GM19240 (cell line): ENCODE measurements at regions not wholly inside any gene's neighbourhood (a gene's known extent, or its start where the extent isn't known, plus 50 kb on each side); places are given as distances from the start of the nearest gene placed in this dataset.
A peak's percentile ranks its signal among the peaks of the same experiment; 100 is the strongest.

Experiments used
- DNase-seq: peaks from one replicate; pipeline ENCODE4 v3.0.0; 2011; ENCODE audit warnings: low spot score; ENCODE audit not compliant: insufficient read length

- DNase-seq, result no peak
Observed at GRCh38 chr4:170325599-170325998, 235.8 kb upstream of the AADAT start.

DNA sequence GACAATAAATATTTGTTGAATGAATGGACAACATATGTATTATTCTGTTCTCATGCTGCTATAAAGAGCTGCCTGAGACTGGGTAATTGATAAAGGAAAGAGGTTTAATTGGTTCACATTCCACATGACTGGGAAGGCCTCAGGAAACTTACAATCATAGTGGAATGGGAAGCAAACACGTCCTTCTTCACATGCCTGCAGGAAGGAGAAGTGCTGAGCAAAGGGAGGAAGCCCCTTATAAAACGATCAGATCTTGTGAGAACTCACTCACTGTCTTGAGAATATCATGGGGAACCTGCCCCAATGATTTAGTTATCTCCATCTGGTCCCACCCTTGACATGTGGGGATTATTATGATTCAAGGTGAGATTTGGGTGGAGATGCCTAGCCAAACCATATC, 233.9 kb upstream of the AADAT start:
- no peak for DNase-seq

- DNase-seq, result no peak
Observed at GRCh38 chr4:170307182-170307581, 217.4 kb upstream of the AADAT start.

DNA sequence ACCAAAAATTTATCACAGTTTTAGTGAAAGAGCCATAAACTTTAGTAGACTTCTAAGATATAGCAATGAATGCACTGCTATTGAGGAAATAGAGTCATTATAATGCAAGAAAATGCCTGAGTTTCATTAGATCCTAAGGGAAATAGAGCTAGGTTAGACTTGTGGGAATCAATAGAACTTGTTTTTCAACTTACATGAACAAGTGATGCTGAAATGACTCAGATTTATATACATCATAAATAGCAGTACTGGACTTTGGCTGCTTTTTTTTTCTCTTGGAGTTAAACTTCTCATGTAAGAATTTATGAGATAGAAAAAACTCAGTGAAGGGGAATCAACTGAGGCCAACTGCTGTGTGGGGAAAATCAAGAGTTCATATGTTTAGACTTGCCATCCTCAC, 216.5 kb upstream of the AADAT start:
- DNase-seq, result no peak

- no peak for DNase-seq
Observed at GRCh38 chr4:170305627-170306026, 215.9 kb upstream of the AADAT start.

DNA sequence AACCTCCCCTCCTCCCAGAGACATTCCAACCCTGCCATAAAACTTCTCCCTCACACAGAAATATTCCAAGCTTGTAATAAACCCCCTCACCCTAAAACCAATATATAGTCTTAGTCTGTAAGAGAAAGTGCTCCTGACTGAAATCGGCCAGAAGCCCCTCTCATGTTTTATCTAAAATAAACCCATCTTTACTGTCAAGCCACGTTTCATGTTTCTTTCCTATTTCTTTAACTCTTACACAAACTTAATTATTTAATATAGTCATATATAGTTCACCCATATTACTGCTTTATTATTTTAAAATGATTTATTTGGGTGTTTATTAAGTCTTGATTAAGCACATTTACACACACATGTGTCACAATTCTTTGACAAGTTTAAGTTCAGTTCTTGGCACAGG, 191.3 kb upstream of the AADAT start:
- DNase-seq, result no peak

DNA sequence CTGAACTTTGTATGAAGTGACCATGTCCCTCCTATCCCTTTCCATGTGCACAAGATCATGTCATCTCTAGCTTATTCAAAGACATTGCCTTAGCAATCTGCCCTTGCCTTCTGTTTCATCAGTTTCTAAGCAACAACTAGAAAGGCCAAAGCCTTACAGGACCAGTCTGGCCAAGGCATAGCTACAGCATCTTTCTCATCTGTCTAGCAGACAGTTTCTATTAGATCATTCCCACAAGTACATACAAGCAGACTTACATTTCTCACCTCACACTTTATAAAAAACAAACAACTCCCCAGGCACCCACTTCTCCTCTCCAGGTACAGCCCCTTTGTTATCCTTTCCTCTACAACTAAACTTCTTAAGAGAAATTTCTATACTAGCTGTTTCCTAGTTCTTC, 188.7 kb upstream of the AADAT start:
- no peak for DNase-seq

DNA sequence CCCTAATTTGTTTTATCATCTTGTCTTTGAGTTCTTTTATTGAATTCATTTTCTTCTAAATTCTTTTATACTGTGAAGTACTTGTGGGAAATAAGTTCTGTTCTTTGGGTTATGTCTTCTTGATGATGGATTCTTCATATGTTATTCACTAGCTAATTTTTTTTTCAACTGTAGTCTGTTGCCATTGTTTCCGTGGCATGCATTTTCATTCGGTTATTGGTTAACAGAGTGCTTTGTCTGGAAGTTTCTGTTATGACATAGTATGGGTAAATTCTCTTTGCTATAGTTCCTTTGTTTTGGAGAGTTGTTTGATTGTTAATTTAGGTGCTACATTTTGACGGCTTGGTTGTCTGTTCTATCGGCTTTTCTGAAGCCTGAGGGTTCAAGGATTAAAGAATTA, 184.9 kb upstream of the AADAT start:
- no peak for DNase-seq

- DNase-seq, result no peak
Observed at GRCh38 chr4:170272959-170273358, 183.2 kb upstream of the AADAT start.

GRCh38 chr4:170271723-170272122, 182.0 kb upstream of the AADAT start:
- DNase-seq, result no peak

- DNase-seq, result no peak
Observed at GRCh38 chr4:170270628-170271027, 180.9 kb upstream of the AADAT start.

DNA sequence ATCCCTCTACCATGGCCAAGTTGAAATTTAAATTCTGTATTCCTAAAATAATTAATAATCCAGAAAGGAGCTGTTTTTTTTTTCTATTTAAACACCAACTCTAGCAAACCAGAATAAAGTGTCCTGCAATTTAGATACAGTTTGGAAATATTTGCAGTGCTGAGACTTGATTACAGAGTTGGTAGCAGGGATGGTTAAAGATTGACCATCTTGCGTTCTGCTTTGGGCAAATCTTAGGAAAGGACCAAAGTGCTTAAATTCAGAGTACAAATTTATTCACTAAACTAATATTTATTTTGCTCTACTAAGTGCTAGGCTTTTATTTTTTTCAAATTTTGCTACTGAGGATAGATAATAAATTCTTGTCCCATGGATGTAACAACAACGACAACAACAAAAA, 180.2 kb upstream of the AADAT start:
- no peak for DNase-seq

DNA sequence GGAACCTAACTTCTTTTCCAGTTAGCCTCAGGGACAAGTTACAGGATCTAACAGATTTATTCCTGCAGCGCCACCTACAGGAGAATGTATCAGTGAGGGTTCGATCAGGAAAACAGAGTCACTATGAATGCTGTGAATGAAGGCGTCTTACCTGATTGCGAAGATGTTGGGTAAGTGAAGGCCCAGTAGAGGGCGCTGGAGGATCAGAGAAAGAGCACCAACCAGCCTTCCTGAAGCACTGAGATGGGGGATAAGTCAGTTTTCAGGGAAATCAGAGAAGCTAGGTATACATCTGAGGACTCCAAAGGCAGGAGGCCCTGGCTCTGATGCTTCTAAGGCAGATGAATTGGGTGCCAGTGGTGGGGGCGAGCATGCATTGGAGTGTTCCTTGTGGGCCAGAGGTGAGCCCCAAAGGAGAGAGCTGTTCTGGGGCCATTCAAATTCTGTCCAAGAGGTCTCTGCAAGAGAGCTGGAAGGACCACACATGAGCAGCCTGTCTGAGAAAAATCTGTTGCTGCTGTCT, 169.9 kb upstream of the AADAT start:
- DNase-seq, result peak; percentile 22

DNA sequence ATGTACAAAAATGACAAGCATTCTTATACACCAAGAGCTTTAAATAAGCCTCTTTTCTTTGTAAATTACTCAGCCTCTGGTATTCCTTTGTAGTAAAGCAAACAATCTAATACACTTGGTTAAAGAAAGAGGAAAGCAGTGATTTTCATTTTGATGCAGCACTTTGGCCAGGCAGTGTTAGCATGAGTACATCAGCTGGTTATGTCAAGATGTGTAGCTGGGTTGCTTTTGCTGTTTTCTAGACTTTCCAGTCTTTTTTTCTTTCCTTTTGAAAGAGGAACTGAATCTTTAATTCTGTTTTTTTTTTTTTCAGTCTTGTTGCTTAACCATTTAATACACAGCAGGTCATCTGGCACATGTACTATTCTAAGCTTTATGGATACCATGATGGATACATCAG, 167.1 kb upstream of the AADAT start:
- no peak for DNase-seq

DNA sequence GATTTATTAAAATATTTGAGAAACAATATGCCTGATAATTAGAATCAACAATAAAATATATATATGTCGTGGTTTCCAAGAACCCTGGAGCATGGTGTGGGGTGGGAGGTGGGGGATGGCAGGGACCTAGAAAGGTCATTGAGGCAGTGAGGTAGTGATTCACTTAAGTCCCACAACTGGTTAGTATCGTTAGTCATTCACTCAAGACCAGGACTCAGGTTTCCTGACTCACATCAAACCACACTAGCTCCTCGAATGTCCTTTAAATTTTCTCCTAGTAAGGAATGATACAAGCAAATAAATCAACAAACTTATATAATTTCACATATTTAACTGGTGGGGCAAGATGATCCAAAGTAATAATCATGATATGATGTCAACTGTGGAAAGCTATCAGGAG, 158.8 kb upstream of the AADAT start:
- no peak for DNase-seq

GRCh38 chr4:170248029-170248428, 158.3 kb upstream of the AADAT start:
- no peak for DNase-seq

- DNase-seq, result no peak
Observed at GRCh38 chr4:170247596-170247995, 157.8 kb upstream of the AADAT start.

- no peak for DNase-seq
Observed at GRCh38 chr4:170243662-170244288, 154.0 kb upstream of the AADAT start.

DNA sequence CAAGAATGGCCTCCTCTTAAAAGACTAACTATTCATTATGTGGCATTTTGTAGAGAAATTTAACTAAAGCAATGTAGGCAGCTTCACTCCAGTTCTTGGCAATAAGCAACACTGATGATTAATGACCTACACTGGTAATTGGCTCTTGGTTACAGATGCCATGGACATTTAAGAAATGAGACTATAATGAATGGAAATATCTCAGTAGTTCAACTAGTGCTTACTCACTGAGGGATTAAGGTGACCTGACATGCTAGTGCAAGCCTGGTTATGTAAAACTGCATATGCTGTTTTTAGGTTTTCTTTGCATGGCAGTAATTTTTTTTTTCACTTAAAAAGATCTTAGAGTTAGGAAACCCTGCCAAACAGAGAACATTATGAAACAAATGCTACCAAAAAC, 152.7 kb upstream of the AADAT start:
- no peak for DNase-seq

DNA sequence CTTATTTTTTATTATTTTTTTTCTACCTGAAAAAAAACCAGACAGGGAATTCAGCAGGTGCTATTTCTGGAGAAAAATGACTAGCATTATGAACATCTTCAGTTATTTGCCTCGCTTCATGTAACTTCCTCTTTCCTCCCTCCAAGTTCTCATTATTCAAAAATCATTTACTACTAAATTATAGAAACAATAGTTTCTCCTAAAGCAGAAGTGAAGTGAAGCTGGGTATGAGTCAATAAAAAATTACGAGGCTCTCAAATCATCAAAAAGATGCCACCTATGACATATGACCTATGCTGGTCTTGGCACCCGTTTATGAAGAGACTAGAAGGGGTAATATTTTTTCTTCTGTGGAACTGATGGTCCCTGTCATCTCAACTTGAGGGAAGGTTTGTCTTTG, 145.0 kb upstream of the AADAT start:
- DNase-seq, result no peak

- DNase-seq, result no peak
Observed at GRCh38 chr4:170231377-170231776, 141.6 kb upstream of the AADAT start.

- no peak for DNase-seq
Observed at GRCh38 chr4:170230242-170230641, 140.5 kb upstream of the AADAT start.

DNA sequence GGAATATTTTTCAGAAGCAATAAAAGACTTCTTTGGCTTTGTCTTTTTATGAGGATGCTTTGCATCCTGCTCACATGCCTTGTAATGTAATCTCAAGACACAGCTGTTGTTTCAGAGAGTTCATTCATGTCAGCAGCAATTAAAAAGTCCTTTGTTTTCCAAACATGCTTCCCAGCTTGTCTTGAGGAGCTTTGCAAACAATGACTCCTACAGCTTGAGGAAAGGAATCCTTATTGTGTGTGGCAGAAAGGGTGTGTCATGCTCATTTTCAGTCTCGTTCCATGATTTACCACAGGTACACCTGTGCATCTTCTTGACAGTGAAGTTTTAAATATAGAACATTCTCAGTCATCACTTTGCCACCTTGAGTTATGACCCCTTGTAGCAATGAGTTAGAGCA, 139.2 kb upstream of the AADAT start:
- DNase-seq, result no peak

- DNase-seq, result no peak
Observed at GRCh38 chr4:170227928-170228327, 138.2 kb upstream of the AADAT start.
